Upper lobe of left lung (tissue), 6 donors: ENCODE measurements at regions not wholly inside any gene's neighbourhood (a gene's known extent, or its start where the extent isn't known, plus 50 kb on each side); places are given as distances from the start of the nearest gene placed in this dataset.

Experiments
- ATAC-seq, 2 donors: fragments of 200-7000 bp; cut with Tn5 transposase; one replicate each; pipeline ENCODE4 v1.9.1; 2022; ENCODE audit warnings: mild to moderate bottlenecking in 2 of 2, moderate library complexity in 2 of 2; ENCODE audit not compliant: low FRiP score in 2 of 2
- DNase-seq, 2 donors: peaks; one replicate each; pipeline ENCODE4 v3.0.0-alpha.2; 2019 to 2020
- H3K27ac ChIP-seq, 4 donors: fragments of 200-600 bp; sonication (generic); one replicate each; pipeline ENCODE4 v1.5.1; 2016 to 2019
- H3K27me3 ChIP-seq, 4 donors: fragments of 200-600 bp; sonication (generic); one replicate each; pipeline ENCODE4 v1.5.1; 2017 to 2019
- H3K36me3 ChIP-seq, 4 donors: fragments of 200-600 bp; sonication (generic); one replicate each; pipeline ENCODE4 v1.5.1; 2016 to 2019
- H3K4me1 ChIP-seq, 4 donors: fragments of 200-600 bp; sonication (generic); one replicate each; pipeline ENCODE4 v1.5.1; 2018 to 2019
- H3K4me3 ChIP-seq, 4 donors: fragments of 200-600 bp; sonication (generic); one replicate each; pipeline ENCODE4 v1.5.1; 2017 to 2019; ENCODE audit warnings: mild to moderate bottlenecking in 2 of 4, moderate library complexity in 1 of 4
- H3K9me3 ChIP-seq, 4 donors: fragments of 200-600 bp; sonication (generic); one replicate each; pipeline ENCODE4 v1.5.1; 2018 to 2019
- EP300 ChIP-seq, 4 donors: sonication (generic); formaldehyde crosslinking; IDR thresholded peaks; one replicate each; pipeline ENCODE4 v1.5.1; 2017; ENCODE audit warnings: antibody characterized with exemption in 4 of 4, control low read depth in 2 of 4
- POLR2A ChIP-seq, 4 donors: fragments of 450-650 bp; IDR thresholded peaks; one replicate each; pipeline ENCODE4 v1.5.1; 2016 to 2017; ENCODE audit warnings: antibody characterized with exemption in 4 of 4, mild to moderate bottlenecking in 2 of 4
- POLR2AphosphoS5 ChIP-seq, 2 donors: sonication (generic); formaldehyde crosslinking; IDR thresholded peaks; one replicate each; pipeline ENCODE4 v1.5.1; 2017; ENCODE audit warnings: antibody characterized with exemption in 2 of 2
- WGBS, 2 donors: methylation state at CpG; one replicate each; pipeline ENCODE4 v1.1.5; 2017 to 2018; 5-methylcytosine and 5-hydroxymethylcytosine counted together
- TF ChIP-seq, protein P1 (sequence below), 6 experiments: fragments of 450-650 bp in 4 of 6; fragments of 200-600 bp in 2 of 6; sonication (generic) in 2 of 6; IDR thresholded peaks; one replicate each; pipeline ENCODE4 v1.5.1; 2016 to 2019; ENCODE audit warnings: antibody characterized with exemption in 6 of 6
- donor health status: DM: no; HTN: no; CAD: no; lungs with moderate emphysema.
- donor health status: DM: no; HTN: yes; CAD: no; lungs with severe emphysema.

DNA sequence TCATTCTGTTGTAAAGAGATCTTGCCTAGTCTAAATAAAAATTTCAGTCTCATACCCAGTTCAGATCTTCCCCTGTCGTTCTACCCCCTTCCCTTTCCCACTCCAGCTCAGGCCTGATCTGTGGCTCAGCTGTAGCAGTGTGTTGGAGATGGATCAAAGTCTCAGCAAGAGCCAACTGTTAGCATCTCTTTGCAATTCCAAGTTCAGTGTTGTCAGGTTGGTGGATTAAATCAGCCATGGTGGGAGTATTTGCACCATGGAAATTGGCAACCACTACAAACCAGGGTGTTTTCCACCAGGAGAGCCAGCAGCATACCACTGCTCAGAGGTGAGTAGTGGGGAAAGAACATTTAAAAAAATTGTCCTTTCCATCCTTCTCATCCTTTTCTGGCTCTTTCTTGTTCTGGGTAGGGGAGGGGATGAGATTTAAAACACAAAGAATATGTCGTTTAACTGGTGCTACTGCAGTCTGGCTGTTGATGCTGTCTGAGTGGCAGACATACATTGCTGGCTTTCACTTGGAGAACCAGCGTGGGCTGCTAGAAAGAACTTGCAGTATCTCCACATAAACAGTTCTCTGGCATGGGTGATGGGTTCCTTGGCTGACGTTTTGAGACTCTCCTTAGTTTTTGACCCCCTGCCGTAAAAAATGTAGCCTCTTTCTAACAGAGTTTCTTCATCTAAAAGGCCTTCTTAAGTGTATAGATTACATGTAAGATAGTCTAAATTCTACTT is 514.1 kb downstream of the RAB38 start:
- H3K27ac ChIP-seq: no peak overlapping the region
- TF ChIP-seq POLR2A (IDR thresholded peaks at IDR 0.05) (no peak), POLR2AphosphoS5 (IDR thresholded peaks at IDR 0.05) (no peak), EP300 (IDR thresholded peaks at IDR 0.05) (no peak)
- TF ChIP-seq, protein P1, sequence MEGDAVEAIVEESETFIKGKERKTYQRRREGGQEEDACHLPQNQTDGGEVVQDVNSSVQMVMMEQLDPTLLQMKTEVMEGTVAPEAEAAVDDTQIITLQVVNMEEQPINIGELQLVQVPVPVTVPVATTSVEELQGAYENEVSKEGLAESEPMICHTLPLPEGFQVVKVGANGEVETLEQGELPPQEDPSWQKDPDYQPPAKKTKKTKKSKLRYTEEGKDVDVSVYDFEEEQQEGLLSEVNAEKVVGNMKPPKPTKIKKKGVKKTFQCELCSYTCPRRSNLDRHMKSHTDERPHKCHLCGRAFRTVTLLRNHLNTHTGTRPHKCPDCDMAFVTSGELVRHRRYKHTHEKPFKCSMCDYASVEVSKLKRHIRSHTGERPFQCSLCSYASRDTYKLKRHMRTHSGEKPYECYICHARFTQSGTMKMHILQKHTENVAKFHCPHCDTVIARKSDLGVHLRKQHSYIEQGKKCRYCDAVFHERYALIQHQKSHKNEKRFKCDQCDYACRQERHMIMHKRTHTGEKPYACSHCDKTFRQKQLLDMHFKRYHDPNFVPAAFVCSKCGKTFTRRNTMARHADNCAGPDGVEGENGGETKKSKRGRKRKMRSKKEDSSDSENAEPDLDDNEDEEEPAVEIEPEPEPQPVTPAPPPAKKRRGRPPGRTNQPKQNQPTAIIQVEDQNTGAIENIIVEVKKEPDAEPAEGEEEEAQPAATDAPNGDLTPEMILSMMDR (IDR thresholded peaks at IDR 0.05): no peak
- H3K4me3 ChIP-seq: no peak overlapping the region
- WGBS, 2 donors: 55 to 71% methylated on average over 5 of the region's 5 CpGs
- ATAC-seq (no peak), DNase-seq (no peak)
- no peaks in the 10 kb centered on the region for H3K36me3 ChIP-seq
- H3K27me3 ChIP-seq: no peaks in the 10 kb centered on the region
- H3K4me1 ChIP-seq: no peaks in the 10 kb centered on the region
- no peaks in the 10 kb centered on the region for H3K9me3 ChIP-seq

GRCh38 chr11:87659807-87660206 is 515.4 kb downstream of the RAB38 start:
- H3K36me3 ChIP-seq: no peaks in the 10 kb centered on the region
- no peaks in the 10 kb centered on the region for H3K9me3 ChIP-seq
- no peak overlapping the region for H3K27ac ChIP-seq
- ATAC-seq (no peak), DNase-seq (no peak)
- TF ChIP-seq POLR2A (IDR thresholded peaks at IDR 0.05): no peak
- TF ChIP-seq POLR2AphosphoS5 (IDR thresholded peaks at IDR 0.05): no peak
- TF ChIP-seq EP300 (IDR thresholded peaks at IDR 0.05): no peak
- TF ChIP-seq, protein P1 (IDR thresholded peaks at IDR 0.05): no peak
- H3K4me1 ChIP-seq: no peaks in the 10 kb centered on the region
- H3K27me3 ChIP-seq: no peaks in the 10 kb centered on the region
- WGBS, 2 donors: 84 to 91% methylated on average over 5 of the region's 5 CpGs
- no peak overlapping the region for H3K4me3 ChIP-seq

GRCh38 chr11:87645626-87646025 is 529.6 kb downstream of the RAB38 start:
- no peak for TF ChIP-seq EP300 (IDR thresholded peaks at IDR 0.05)
- TF ChIP-seq POLR2A (IDR thresholded peaks at IDR 0.05): no peak
- TF ChIP-seq POLR2AphosphoS5 (IDR thresholded peaks at IDR 0.05): no peak
- TF ChIP-seq, protein P1 (IDR thresholded peaks at IDR 0.05): no peak

GRCh38 chr11:87639753-87640364 is 535.4 kb downstream of the RAB38 start:
- DNase-seq (no peak), ATAC-seq (no peak)
- Histone ChIP-seq H3K4me1 (no peaks in the 10 kb centered on the region), H3K36me3 (no peaks in the 10 kb centered on the region), H3K27me3 (no peaks in the 10 kb centered on the region), H3K9me3 (no peaks in the 10 kb centered on the region), H3K27ac (no peak overlapping the region), H3K4me3 (no peak overlapping the region)
- 61 to 70% methylated on average over 1 of the region's 1 CpG for WGBS, 2 donors
- TF ChIP-seq EP300 (IDR thresholded peaks at IDR 0.05): no peak
- TF ChIP-seq POLR2A (IDR thresholded peaks at IDR 0.05): no peak
- TF ChIP-seq POLR2AphosphoS5 (IDR thresholded peaks at IDR 0.05): no peak
- TF ChIP-seq, protein P1 (IDR thresholded peaks at IDR 0.05): no peak

More at GRCh38 chr11:87645626-87646025, 529.6 kb downstream of the RAB38 start:
- ATAC-seq (no peak), DNase-seq (no peak)
- WGBS, 2 donors: 83 to 92% methylated on average over 1 of the region's 1 CpG
- H3K4me1 ChIP-seq: no peaks in the 10 kb centered on the region
- no peaks in the 10 kb centered on the region for H3K36me3 ChIP-seq
- no peak overlapping the region for H3K4me3 ChIP-seq
- H3K27me3 ChIP-seq: no peaks in the 10 kb centered on the region
- no peak overlapping the region for H3K27ac ChIP-seq
- H3K9me3 ChIP-seq: no peaks in the 10 kb centered on the region
